Right atrium auricular region (tissue), 2 donors: ENCODE measurements at regions not wholly inside any gene's neighbourhood (a gene's known extent, or its start where the extent isn't known, plus 50 kb on each side); places are given as distances from the start of the nearest gene placed in this dataset.

Source experiments
- DNase-seq: peaks from one replicate; pipeline ENCODE4 v3.0.0-alpha.2; 2019; ENCODE audit warnings: low spot score
- H3K27ac ChIP-seq, 2 donors: fragments of 200-600 bp; sonication (generic); 1 replicate in 1 of 2; 2 replicates in 1 of 2; pipeline ENCODE4 v1.5.1; 2016 to 2019
- H3K27me3 ChIP-seq, 2 donors: fragments of 200-600 bp; sonication (generic); one replicate each; pipeline versions ENCODE4 v1.5.1 to v1.6.0; 2017 to 2019
- H3K36me3 ChIP-seq: fragments of 200-600 bp; sonication (generic); one replicate; pipeline ENCODE4 v1.5.1; 2016
- H3K4me1 ChIP-seq, 2 donors: fragments of 200-600 bp; sonication (generic); one replicate each; pipeline versions ENCODE4 v1.5.1 to v1.6.0; 2017 to 2019
- H3K4me3 ChIP-seq, 2 donors: fragments of 200-600 bp; sonication (generic); 1 replicate in 1 of 2; 2 replicates in 1 of 2; pipeline ENCODE4 v1.5.1; 2017 to 2019; ENCODE audit warnings: mild to moderate bottlenecking in 1 of 2, moderate library complexity in 1 of 2
- H3K9me3 ChIP-seq, 2 donors: fragments of 200-600 bp; sonication (generic); one replicate each; pipeline ENCODE4 v1.5.1; 2019
- CTCF ChIP-seq, 2 donors: fragments of 200-600 bp; sonication (generic); IDR thresholded peaks; one replicate each; pipeline ENCODE4 v1.5.1; 2019; ENCODE audit warnings: antibody characterized with exemption in 2 of 2

DNA sequence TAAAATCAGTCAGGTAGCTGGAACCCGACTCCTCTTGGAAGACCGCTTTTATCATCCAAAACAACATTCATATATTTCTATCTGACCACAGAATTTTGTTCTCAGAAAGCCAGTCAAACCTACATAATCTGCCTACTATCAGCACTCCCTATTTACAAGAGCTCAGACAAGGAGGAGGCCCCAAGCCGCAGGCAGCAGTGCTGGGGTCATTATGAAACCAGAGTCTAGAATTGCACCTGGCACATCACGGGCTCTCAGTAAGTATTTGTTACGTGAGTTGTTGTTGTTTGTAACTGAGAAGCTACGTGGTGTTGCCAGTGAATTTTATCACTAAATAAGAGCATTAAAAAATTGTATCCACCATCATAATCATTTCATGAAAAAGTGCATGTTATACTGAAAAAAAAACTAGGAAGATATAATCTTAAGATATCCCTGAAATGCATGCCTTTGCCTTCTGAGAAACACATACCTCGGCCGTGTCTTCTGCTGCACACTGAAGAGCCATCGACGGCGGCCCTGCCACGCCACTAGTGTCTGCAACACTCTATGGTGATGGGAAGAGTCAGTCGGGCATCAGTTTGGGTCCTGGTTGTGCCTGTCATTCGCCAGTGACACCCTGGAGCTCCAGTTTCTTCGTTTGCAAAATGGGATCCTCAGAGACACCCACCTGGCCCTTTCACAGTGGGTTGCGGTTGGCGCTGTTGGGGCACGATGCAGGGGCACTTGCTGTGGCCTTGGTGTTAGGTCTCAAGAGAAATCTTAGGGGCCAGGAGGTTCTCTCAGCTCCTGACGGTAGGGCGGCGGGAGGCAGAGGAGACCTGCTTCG, 505.9 kb downstream of the EIPR1 start:
- Histone ChIP-seq H3K9me3 (no peaks in the 10 kb centered on the region), H3K4me3 (no peak overlapping the region), H3K36me3 (no peaks in the 10 kb centered on the region), H3K27me3 (no peaks in the 10 kb centered on the region), H3K4me1 (no peaks in the 10 kb centered on the region), H3K27ac (no peak overlapping the region)
- no peak for TF ChIP-seq CTCF (IDR thresholded peaks at IDR 0.05)
- DNase-seq = no peak

DNA sequence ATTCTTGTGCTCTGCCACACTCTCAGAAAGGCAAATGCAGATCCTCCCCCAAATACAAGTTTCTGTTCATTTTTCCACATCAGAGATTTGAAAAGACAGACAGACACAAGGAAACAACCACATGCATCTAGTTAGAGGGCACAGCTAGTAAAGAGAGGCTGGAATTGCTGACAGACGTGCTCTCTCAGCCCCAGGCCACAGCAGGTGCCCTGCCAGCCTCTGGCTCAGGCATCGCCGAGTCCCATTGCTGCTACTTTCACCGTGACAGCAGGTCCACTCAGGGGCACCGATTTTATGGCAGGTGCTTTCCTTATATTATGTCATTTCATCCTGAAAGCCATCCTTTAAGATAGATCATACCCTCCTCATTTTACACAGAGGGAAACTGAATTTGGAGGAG, 507.5 kb downstream of the EIPR1 start:
- no peak for DNase-seq
- H3K27me3 ChIP-seq = no peaks in the 10 kb centered on the region
- no peaks in the 10 kb centered on the region for H3K9me3 ChIP-seq
- no peaks in the 10 kb centered on the region for H3K4me1 ChIP-seq
- no peak overlapping the region for H3K4me3 ChIP-seq
- no peaks in the 10 kb centered on the region for H3K36me3 ChIP-seq
- H3K27ac ChIP-seq = no peak overlapping the region
- no peak for TF ChIP-seq CTCF (IDR thresholded peaks at IDR 0.05)

- no peaks in the 10 kb centered on the region for H3K27me3 ChIP-seq
- no peak for DNase-seq
- no peaks in the 10 kb centered on the region for H3K9me3 ChIP-seq
- H3K27ac ChIP-seq = no peak overlapping the region
- TF ChIP-seq CTCF (IDR thresholded peaks at IDR 0.05) = no peak
- no peak overlapping the region for H3K4me3 ChIP-seq
- H3K36me3 ChIP-seq = no peaks in the 10 kb centered on the region
- H3K4me1 ChIP-seq = no peaks in the 10 kb centered on the region
Observed at GRCh38 chr2:2869553-2869952, 508.1 kb downstream of the EIPR1 start.

GRCh38 chr2:2868085-2868484, 509.5 kb downstream of the EIPR1 start:
- Histone ChIP-seq H3K9me3 (no peaks in the 10 kb centered on the region), H3K4me1 (no peaks in the 10 kb centered on the region), H3K36me3 (no peaks in the 10 kb centered on the region), H3K4me3 (no peak overlapping the region), H3K27me3 (no peaks in the 10 kb centered on the region), H3K27ac (no peak overlapping the region)
- DNase-seq = no peak
- no peak for TF ChIP-seq CTCF (IDR thresholded peaks at IDR 0.05)

GRCh38 chr2:2867397-2867979, 510.1 kb downstream of the EIPR1 start:
- TF ChIP-seq CTCF (IDR thresholded peaks at IDR 0.05) = no peak
- Histone ChIP-seq H3K27me3 (no peaks in the 10 kb centered on the region), H3K4me3 (no peak overlapping the region), H3K36me3 (no peaks in the 10 kb centered on the region), H3K4me1 (no peaks in the 10 kb centered on the region), H3K9me3 (no peaks in the 10 kb centered on the region), H3K27ac (no peak overlapping the region)
- no peak for DNase-seq
